ENCODE measurements at regions not wholly inside any gene's neighbourhood (a gene's known extent, or its start where the extent isn't known, plus 50 kb on each side); places are given as distances from the start of the nearest gene placed in this dataset.
"Not testable (repeated sequence)": the region's sequence is repeated elsewhere in the genome, so short reads cannot be mapped to it uniquely, and the experiment has no call there.

DNA sequence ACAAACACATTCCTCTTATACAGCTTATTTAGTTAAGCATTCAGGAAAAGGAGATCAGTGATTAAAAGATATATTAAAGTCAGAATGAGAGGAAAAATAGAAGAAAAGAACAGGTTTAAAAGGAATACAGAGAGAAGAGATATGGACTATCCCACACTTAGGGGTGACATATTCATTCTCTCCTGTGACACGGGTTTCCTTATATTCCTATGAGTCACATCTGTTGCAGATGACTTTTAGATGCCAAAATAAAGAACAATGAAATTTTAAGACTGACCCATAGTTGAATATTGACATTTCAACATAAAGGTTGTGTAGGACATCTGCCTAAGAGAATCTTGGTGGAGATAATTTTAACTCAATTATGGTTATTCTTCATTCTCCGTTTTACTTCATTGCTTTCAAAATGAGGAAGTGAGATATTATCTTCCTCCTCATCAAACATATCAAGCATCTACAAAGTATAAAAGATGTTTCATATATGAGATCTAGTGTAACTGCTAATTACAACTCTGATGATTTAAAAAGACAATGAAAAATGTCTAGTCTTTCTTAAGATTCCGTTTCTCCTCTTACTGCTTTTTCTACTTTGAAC, 1336.7 kb upstream of the CITED2 start:
- DNase-seq, result no peak

DNA sequence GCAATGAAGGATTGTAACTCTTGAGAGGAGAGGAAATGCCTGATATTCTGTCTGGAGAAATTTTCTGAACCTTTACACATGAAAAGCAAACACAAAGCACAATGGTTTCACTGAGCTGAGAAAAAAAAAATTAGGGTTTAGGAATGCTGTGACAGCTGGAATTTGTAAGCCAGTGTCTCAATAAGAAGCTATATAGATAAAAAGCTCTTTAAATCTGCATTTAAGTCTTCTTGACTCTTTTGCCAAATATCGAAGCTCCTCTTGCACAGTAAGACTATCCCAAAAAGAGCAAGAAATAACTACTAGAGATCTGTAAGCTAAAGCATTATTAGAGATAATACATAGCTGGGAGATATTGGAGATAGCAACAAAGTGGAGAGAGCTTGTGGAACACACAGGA, 1334.0 kb upstream of the CITED2 start:
- DNase-seq, result no peak

GRCh38 chr6:140704008-140704407, 1329.6 kb upstream of the CITED2 start:
- DNase-seq, result not testable (repeated sequence)

DNA sequence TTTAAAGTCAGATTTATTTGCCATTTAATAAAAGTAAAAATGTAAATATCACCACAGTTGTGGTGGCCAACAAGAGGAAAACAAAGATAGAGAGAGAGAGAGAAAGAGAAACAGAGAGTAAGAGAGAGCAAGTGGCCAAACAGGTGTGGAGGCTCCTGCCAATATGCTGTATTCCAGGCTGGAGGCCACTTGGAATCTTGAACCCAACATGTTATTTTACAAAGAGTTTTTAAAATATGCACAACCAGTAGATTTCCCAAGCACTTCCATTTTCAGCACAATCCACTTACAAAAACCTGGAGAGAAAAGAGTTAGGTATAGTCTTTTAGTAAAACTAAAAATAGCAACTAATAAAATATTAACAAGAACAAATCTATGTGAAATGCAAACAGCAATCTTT, 1323.1 kb upstream of the CITED2 start:
- DNase-seq, result no peak

DNA sequence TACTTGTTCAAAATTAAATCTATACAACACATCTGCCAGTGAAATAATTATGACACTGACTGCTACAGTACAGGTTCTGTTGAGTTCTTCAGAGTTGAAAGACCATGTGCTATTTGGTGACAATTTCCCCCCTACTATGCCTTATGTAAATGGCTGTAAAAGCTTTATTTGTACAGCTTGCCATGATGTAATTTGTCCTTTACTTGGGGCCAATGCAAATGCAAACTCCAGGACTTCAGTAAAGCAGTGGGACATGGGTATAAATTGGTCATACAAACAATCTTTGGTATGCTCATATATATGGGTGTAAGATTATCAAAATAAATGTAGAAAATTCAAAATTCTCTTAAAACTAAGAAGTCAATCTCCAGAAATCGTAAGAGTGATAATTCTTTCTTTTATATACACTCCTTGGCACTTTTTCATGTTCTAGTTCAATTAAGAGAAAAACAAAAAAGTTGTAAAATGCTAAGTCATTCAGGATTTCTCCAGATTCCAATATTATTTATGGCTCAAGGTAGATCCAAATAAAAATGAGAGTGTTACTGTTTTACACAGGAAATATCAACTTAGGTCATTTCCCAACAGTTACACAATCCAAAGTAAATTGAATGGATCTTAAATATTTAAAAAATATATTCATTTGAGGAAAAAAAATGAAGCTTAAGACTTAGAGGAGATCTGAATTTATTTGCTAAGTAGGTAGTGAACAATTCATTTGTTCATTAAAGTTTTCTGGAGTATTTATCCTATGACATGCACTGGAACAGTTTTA, 1310.5 kb upstream of the CITED2 start:
- DNase-seq, result no peak

- DNase-seq, result no peak
Measured at GRCh38 chr6:140677781-140678528, 1303.5 kb upstream of the CITED2 start.

GRCh38 chr6:140671926-140672325, 1297.5 kb upstream of the CITED2 start:
- no peak for DNase-seq

DNA sequence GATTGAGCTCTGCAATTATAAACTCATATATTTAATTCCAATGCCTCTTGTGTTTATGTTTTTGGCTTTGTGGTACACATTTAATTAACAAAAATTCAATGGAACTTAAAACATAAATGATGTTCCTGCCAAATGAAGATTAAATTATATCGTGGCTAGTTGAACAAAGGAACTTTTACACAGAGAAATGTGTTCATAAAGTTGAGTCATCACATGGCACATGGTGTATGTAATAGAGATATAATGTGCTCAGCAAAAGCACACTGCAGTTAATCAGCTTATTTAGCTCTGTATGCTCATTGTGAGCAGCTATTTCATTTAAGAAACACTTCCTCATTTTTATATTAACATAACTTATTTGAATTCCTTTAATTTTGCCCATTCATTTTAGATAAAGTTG, 1295.6 kb upstream of the CITED2 start:
- DNase-seq, result no peak

DNA sequence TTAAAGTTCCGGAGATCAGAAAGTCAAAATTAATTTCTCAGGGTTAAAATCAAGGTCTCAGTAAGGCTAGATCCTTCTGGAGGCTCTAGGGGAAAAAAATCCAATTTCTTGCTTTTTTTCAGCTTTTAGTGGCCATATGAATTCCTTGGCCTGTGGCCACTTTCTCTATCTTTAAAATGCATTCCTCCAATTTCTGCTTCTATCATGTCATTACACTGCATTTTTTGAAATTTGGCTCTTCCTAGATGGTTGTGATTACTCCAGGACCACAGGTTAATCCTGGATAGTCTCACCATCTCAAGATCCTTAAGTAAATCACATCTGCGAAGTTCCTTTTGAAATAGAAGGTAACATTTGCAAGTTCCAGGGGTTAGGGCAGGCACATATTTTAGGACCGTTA, 1294.9 kb upstream of the CITED2 start:
- DNase-seq, result no peak

DNA sequence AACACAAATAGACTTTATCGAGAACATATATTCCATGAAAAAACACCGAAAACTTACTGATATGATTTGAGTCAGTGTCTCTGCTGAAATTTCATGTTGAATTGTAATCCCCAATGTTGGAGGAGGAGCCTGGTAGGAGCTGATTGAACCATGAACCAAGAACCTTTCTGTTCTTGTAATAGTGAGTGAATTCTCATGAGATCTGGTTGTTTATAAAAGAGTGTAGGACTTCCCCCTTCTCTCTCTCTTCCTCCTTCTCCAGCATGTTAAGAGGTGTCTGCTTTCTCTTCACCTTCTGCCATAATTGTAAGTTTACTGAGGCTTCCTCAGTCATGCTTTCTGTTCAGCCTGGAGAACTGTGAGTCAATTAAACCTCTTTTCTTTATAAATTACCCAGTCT, 1289.3 kb upstream of the CITED2 start:
- no peak for DNase-seq

DNA sequence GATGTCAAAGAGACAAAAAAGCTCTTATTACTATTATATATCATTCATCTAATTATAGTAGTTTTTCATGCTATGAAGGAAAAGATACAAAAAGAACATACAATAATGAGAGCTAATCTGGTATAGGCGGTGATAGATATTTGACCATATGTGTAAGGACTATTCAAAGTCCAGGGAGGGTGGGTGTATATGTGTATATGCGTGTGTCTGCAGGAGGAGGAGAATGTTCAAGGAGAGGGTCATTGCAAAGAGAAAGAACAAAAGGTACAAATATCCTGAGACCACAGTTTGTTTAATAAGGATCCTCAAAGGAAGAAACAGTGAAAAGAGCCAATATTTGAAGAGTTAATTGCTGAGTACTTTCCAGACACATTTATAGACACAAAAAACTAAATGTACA, 1288.6 kb upstream of the CITED2 start:
- DNase-seq, result no peak

DNA sequence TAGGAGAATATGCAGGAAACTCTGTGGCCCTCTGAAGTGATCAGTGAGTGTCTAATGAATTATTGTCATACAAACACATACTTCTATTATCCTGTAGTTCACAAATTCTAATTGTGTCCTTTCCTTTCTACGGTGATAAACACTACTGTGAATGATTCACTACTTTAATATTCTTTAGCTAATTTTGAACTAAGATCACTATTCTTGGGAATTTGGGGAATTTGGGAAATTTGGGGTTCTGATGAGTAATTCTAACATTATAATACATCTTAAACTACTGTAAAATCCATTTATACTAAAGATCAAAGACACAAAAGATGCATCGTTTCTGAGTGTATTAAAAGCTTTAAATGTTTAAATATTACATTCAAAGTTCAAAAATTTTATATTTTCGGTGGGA, 1287.2 kb upstream of the CITED2 start:
- DNase-seq, result no peak

GRCh38 chr6:140660295-140660694, 1285.8 kb upstream of the CITED2 start:
- DNase-seq, result no peak

- no peak for DNase-seq
Measured at GRCh38 chr6:140653972-140654371, 1279.5 kb upstream of the CITED2 start.

GRCh38 chr6:140653506-140653905, 1279.1 kb upstream of the CITED2 start:
- no peak for DNase-seq

GRCh38 chr6:140649502-140649901, 1275.1 kb upstream of the CITED2 start:
- DNase-seq, result not testable (repeated sequence)

DNA sequence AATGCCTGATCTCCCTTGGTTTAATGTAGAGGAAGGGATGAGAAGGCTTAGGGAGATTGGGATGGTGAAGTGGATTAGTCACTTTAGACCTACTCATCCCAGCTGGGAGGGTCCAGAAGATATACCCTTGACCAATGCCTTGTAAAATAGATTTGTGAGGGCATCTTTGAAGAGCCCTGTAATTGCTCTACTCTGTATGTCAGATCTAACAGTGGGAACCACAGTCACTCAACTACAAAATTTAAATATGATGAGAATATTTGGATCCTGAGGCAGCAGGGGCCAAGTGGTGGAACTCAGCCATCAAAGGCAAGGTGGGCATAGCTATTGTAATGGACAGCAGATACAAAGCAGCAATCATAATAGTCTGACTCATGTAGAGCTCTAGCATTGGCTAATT, 1272.9 kb upstream of the CITED2 start:
- DNase-seq, result not testable (repeated sequence)

- no peak for DNase-seq
Measured at GRCh38 chr6:140644017-140644416, 1269.6 kb upstream of the CITED2 start.

DNA sequence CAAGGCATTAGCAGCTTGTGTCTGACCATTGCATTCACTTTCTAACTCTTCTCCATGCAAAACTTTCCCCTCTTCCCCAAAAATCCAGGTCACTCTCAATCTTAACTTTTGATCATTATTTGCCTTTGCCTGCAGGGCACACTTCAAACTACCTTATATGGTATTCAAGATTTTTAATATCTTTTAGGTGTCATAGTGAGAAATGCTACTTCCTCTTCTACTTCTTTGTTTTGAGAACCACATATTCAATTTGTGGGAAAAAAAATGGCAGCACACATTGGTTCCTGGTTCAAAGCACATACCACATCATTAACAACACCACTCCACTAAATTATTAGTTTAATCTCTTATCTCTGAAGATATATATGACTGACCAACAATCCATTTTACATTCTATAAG, 1267.0 kb upstream of the CITED2 start:
- DNase-seq, result no peak

DNA sequence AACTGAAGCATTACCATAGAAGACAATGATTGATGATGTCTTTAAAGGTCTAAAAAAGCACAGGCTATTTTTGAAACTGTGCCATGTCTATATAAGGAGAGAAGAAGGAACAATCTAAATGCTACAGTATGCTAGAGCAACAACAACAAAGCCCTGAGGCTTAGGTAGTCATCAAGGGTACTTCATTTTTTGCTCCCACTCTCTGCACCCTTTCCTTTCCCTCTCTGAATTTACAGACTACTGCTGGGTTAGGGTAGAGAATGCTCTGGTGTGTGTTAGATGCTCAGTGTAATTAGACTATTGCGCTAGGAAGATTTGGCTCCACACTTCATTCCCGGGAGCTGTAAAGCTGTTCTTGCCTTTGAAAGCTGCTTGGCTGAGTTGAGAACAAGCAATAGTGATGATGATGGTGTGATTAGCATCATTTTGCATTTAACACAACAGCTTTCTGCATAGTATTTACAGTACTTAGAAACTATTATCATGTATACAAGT, 1262.5 kb upstream of the CITED2 start:
- no peak for DNase-seq

DNA sequence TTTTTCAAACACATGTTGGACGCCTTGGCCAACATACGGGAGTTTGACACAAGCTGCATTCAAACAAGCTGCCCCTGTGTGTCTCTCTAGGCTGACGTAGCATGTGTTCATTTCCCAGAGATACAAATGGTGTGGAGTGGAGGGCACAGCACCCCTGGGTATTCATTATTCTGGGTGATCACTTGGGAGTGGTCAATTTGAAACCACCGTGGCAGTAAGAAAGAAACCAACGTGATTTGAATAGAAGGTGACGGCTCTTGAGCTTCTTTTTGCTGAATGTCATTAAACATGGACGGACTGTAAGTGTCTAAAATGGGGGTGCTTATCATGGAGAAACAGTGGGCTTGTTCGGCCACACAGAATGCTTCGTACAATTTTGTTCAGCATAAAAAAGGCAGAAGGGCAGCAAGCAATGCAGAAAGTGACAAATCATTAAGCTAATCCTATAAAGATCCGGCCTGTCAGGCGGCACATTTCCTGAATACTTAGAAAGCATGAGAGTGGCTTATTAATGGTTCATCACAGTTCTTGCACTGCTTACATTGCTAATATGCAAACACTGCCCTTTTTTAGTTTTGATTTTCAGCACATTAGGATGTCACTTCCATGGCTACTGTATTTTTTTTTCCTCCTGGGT, 1261.9 kb upstream of the CITED2 start:
- no peak for DNase-seq

GRCh38 chr6:140627002-140627401, 1252.6 kb upstream of the CITED2 start:
- DNase-seq, result no peak

GRCh38 chr6:140623498-140623897, 1249.0 kb upstream of the CITED2 start:
- DNase-seq, result no peak
